ENCODE measurements at regions not wholly inside any gene's neighbourhood (a gene's known extent, or its start where the extent isn't known, plus 50 kb on each side); places are given as distances from the start of the nearest gene placed in this dataset.

- TF ChIP-seq REST (IDR thresholded peaks at IDR 0.05; ENCODE audit: unreplicated experiment), result no peak
- DNase-seq (ENCODE audit: low spot score) (no peak), ATAC-seq (no peak)
- Histone ChIP-seq H3K79me2 (replicated peaks; ENCODE audit: insufficient read depth) (no peaks in the 10 kb centered on the region), H4K20me1 (replicated peaks; ENCODE audit: insufficient read depth) (no peaks in the 10 kb centered on the region), H3K4me2 (no peak overlapping the region), H3K4me1 (ENCODE audit: insufficient read depth) (no peaks in the 10 kb centered on the region), H3F3A (replicated peaks; ENCODE audit: low read depth) (no peaks in the 10 kb centered on the region), H3K27ac (ENCODE audit: low read depth) (no peak overlapping the region), H3K9me2 (ENCODE audit: insufficient read depth) (no peaks in the 10 kb centered on the region), H3K36me3 (ENCODE audit: insufficient read depth) (no peaks in the 10 kb centered on the region), H2AFZ (no peak overlapping the region), H3K27me3 (ENCODE audit: insufficient read depth) (no peaks in the 10 kb centered on the region), H3K4me3 (no peak overlapping the region)
- Mint-ChIP-seq H3K36me3 (ENCODE audit: low read depth) (no peaks in the 10 kb centered on the region), H3K27ac (no peak overlapping the region), H3K4me1 (no peaks in the 10 kb centered on the region), H3K4me3 (no peak overlapping the region), H3K27me3 (ENCODE audit: insufficient read depth, low read depth, poor library complexity) (peaks cover under 1% of the 10 kb centered on the region), H3K9me3 (no peaks in the 10 kb centered on the region)
These were observed 63.7 kb upstream of the CYRIA start for GRCh38 chr2:16729335-16729734.

- Histone ChIP-seq H3K9me2 (ENCODE audit: insufficient read depth) (no peaks in the 10 kb centered on the region), H3F3A (replicated peaks; ENCODE audit: low read depth) (no peaks in the 10 kb centered on the region), H2AFZ (no peak overlapping the region), H3K27ac (ENCODE audit: low read depth) (no peak overlapping the region), H3K4me2 (no peak overlapping the region), H3K79me2 (replicated peaks; ENCODE audit: insufficient read depth) (no peaks in the 10 kb centered on the region), H3K4me3 (no peak overlapping the region), H3K4me1 (ENCODE audit: insufficient read depth) (no peaks in the 10 kb centered on the region), H4K20me1 (replicated peaks; ENCODE audit: insufficient read depth) (no peaks in the 10 kb centered on the region), H3K36me3 (ENCODE audit: insufficient read depth) (no peaks in the 10 kb centered on the region), H3K27me3 (ENCODE audit: insufficient read depth) (no peaks in the 10 kb centered on the region)
- Mint-ChIP-seq H3K36me3 (ENCODE audit: low read depth) (no peaks in the 10 kb centered on the region), H3K4me3 (no peak overlapping the region), H3K4me1 (no peaks in the 10 kb centered on the region), H3K9me3 (no peaks in the 10 kb centered on the region), H3K27me3 (ENCODE audit: insufficient read depth, low read depth, poor library complexity) (peaks cover 3% of the 10 kb centered on the region), H3K27ac (no peak overlapping the region)
- ATAC-seq (no peak), DNase-seq (ENCODE audit: low spot score) (no peak)
- TF ChIP-seq NANOG (IDR thresholded peaks at IDR 0.05; ENCODE audit: borderline replicate concordance) (no peak), STAT1 (IDR thresholded peaks at IDR 0.05; ENCODE audit: unreplicated experiment) (no peak), EZH2phosphoT487 (IDR thresholded peaks at IDR 0.05; ENCODE audit: unreplicated experiment) (no peak), ZNF331 (CRISPR knock-in tag; IDR thresholded peaks at IDR 0.05; ENCODE audit: low read depth) (no peak), CREB1 (CRISPR knock-in tag; IDR thresholded peaks at IDR 0.05; ENCODE audit: low read depth) (no peak), ZNF462 (CRISPR knock-in tag; IDR thresholded peaks at IDR 0.05) (no peak), CTCF (conservative IDR thresholded peaks at IDR 0.05; ENCODE audit: low read depth in 2 of 2) (no peak), EZH2 (IDR thresholded peaks at IDR 0.05; ENCODE audit: low read depth, unreplicated experiment) (no peak)
These were observed 62.9 kb upstream of the CYRIA start for GRCh38 chr2:16728351-16729136.

Data from GM23338 (cell line).